CD4-positive, alpha-beta T cell treated with Interferon alpha-2 for 1 hour (primary cell): ENCODE measurements at regions not wholly inside any gene's neighbourhood (a gene's known extent, or its start where the extent isn't known, plus 50 kb on each side); places are given as distances from the start of the nearest gene placed in this dataset.
"Not testable (repeated sequence)": the region's sequence is repeated elsewhere in the genome, so short reads cannot be mapped to it uniquely, and the experiment has no call there.

Source experiments
- DNase-seq, 2 donors: peaks; one replicate each; pipeline ENCODE4 v3.0.0-alpha.2; 2020 to 2022

DNA sequence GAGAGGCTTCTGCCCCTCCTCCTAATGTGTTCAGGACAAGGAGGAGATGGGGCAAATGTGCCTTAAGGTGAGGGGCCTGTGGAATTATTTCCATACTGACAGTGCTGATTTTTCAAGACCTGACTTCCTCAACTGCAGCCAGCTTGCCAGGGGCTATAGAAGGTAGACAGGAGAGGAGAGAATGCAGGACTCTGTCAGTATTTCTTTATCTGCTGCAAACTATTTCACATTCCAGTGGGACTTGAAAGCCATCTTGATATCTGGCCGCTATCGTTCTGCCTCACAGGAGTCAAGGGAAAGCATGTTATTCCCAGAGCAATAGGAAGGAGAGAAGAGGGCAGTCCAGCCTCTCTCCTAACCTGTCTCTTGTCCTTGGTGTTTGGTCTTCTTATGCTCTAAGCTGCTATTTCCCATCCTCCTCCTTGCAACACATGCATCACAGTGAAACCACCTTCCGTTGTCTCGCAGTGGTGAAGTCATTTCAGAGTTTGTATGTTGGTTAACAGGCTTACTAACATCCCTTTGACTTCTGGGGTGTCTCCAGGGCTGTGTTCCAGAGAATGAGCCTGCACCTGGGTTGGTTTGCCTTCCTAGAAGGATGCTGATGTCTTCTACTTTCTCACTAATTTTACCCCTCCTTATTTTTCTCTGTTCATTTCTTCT is 95.1 kb upstream of the MRPS22 start:
- no peak for DNase-seq

DNA sequence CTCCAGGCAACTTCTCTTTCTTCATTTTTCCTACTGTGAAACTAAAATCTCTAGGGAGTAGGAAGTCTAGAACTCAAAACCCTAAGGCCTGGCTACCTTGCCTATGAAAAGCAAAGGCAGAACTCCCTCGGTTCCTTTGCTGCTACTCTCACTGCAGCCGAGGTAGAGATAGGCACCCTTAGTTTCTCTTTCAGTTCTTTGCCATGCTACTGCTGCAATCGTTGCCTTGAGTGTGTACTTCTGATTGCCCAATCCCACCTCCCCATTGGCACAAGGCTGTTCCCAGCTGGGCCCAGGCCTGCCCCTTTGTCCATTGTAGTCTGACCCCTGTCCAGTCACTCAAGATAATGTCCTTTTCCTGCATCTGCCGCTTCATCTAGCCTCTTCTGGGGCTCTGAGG is 92.3 kb upstream of the MRPS22 start:
- no peak for DNase-seq

DNA sequence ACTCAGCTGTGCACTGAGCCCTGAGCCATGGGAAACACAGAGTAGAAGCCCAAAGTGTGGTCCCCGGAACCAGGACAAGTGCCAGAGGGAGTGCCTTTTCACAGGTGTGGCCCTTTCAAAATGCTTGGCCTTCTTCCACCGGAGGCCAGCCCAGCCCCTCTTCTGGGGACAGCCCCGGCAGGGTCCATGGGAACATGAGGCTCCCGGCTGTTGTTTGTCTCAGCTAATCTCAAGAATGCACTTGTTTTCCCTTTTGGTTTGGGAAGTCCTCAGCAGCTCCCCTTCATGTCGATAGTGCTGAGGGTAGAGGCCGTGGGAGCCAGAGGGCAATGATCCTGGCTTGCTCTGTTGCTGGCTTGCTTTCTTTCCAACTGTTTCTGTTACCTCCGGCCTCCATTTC is 91.1 kb upstream of the MRPS22 start:
- no peak for DNase-seq

DNA sequence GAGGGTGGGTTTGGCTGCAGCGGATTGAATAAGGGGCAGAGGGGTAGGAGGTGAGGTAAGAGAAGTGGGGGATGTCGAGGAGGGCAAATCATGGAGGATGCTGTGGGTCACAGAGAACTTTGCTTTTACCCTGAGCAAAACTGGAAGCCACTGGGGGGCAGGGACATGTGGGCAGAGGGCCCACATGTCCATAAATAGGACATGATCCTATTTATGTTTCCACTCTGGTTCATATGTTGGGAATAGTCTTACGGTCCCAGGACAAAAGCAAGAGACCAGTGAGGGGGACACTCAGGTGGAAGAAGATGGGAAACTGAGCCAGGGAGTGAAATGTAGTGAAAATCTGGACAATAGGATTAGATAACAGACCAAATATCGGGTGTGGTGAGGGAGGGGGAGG is 85.5 kb upstream of the MRPS22 start:
- no peak for DNase-seq

DNA sequence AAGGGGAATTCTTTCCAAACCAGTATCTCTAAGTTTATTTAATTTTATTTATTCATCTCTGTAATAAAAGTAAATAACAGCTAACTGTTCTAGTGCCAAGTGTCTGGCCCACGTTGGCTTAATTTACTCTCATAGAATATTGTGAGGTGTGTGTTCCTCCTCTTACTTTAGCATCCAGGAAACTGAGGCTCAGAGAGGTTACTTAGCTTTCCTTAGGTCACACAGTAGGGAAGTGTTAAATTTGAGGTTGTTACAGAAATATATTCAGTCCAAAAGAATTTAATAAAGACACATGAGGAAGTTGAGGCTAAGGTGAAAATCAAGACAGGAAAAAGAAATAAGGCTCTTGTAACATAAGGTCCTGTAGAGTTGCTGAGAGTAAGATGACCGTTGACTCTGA is 84.4 kb upstream of the MRPS22 start:
- no peak for DNase-seq

DNA sequence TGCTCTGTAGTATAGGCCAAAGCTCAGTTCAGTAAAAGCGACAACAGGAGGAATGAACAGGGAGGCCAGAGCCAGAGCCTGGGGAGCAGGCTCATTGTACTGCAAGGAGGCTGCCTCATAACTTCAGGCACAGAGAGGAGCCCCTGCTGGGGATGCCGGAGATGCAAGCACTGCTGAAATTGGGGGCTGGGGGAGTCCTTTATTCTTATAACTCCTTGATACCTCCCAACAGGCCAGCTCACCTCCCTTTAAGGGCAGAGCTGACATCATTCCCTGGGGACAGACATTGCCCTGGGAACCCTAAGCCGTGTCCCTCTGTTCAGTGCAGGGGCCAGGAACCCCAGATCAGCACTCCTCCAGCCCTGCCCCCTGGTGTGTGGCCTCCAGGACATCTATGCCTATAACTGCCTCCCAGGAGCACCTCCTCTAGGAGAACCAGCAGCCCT is 83.8 kb upstream of the MRPS22 start:
- no peak for DNase-seq

DNA sequence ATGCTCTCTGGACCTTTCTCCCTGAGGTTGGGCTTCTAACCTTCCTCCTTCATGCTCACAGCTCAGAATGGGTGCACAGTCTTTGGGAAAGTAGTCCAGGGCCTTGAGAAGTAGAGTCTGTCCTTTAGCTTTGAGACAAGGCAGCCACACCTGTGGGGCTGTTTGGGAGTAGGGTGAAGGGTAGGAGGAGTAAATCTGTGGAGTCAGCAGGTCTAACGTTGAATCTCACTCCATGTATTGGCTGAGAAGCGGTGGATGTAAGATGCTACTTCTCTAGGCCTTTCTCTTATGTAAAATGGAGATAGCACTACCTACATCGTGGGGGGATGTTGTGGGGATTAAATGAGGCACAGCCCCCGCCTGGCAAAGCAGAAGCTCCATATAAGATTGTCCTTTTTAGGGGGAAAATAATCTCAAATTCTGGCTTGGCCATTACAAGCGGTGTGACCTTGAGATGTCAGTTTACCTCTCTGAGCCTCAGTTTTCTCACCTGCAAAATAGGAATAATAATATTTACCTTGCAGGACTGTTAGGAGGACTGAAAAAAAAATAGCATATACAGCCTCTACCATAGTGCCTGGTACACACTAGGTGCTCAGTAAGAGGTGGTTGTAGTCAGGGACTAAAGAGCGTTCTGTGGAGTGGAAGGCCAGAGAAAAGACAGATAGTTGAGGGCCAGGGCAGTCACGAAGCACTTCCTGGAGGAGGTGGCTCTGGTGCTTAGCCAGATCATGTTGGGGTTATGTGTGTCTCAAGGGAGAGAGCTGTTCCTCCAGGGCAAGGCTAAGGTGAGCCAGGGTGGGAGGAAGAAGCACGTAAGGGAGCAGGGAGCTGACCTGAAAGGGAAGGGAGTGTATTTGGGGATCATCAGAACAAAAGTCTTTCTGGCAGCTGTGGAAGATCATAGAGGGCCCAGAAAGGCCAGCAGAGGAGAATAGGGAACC is 82.8 kb upstream of the MRPS22 start:
- DNase-seq, result no peak

DNA sequence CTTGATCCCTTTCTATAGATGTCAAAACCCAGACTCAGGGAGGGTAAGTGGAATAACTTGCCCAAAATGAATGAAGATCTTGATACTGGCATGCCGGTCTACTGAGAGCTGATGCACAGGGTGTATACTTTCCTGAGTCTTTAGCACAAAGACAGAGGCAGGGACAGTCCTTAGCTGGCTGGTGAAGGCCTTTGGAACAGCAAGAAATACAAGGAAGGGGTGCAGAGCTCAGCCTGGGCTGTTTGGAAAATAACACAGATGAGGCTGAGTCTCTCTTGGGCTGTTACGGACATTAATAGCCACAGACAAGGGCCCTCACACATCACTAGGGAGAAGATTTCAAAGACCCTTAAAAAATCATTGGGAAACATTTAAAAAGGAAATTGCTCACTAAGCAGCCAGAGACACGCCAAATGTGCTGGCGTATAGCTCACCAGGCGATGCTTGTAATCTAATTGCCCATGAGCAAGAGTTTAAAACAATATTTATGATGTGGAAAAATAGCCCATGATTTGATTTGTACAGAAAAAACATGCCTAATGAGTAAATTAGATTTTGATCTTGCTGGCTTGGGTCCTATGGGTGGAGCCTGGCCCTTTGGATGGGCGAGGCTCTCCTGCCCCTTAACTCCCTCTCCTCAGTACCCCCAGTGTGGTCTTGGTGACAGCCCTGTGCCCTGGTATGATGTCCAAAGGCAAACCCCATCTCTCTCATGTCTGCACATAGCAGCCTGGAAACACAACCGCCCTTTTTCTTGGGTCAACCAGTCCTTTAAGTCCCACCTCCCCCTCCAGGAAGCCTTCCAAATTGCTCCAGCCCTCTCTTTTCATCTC is 81.8 kb upstream of the MRPS22 start:
- DNase-seq, result no peak

DNA sequence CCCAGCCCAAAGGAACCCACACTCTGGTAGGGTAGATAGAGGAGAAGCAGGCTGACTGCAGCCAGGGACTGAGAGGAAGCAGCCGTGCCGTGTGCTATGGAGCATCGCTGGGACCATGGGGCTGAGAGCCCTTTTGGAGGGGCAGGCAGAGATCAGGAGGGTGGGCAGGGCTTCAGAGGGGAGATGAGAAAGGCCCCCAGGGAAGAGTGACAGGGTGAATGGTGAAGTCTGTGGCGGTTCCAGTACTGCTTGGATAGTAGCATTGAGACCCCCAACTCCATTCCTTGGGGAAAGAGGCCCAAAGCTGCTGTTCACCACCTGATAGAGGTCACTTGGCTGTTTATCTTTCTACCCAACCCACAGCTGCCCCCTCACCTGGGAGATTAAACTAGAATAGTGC is 80.0 kb upstream of the MRPS22 start:
- no peak for DNase-seq

DNA sequence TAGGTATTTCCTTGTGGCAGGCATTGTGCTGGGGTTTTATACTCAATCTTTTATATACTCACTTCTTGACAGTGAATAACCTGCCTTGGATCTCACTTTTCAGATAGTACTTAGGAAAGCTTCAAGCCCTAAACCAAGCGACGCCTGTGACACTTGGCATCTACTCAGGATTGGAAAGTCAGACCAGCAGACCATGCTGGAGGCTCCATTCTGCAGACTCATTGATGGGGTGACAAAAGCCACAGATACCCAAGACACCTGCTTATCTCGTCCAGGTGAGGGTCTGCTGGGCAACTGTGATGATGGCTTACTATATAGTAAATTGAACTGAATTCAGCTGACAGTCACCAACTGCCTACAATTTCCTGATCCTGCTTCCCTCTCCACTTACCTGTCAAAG is 79.4 kb upstream of the MRPS22 start:
- DNase-seq, result no peak

DNA sequence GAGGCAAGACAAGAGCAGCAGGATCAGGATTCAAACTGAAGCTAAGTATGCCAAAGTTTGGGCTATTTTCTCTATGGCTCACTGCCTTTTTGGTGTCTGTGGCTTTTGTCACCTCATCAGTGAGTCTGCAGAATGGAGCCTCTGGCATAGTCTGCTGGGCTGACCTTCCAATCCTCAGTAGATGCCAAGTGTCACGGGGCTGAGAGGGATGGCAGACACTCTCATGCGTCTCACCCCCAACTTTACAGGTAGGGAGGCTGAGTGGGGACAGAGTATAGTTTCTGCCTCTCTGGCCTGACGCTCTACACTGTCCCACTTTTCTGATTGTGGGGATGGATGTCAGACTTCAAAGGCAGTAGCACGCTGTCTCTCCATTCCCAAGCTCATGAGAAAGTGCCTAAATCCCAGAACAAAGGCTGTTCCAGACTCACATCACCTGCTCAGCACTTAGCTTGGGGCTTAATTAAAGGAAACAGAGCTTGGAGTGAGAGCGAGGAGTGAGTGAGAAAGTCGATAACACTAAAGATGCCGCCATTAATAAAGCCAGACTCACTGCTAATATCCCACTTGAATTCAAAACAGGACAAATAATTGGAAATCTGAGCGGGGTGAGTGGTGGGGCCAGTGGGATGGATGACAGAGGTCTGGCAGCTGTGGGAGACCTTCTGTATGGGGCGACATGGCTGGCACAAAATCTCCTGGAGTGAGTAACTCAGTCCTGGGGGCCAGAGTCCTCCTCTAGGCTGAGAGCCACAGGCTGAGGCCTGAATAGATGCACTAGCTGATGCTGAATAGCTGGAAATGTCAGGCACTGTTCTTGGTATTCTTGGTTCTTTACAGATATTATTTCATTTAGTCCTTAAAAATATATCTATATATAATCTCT is 78.4 kb upstream of the MRPS22 start:
- no peak for DNase-seq

DNA sequence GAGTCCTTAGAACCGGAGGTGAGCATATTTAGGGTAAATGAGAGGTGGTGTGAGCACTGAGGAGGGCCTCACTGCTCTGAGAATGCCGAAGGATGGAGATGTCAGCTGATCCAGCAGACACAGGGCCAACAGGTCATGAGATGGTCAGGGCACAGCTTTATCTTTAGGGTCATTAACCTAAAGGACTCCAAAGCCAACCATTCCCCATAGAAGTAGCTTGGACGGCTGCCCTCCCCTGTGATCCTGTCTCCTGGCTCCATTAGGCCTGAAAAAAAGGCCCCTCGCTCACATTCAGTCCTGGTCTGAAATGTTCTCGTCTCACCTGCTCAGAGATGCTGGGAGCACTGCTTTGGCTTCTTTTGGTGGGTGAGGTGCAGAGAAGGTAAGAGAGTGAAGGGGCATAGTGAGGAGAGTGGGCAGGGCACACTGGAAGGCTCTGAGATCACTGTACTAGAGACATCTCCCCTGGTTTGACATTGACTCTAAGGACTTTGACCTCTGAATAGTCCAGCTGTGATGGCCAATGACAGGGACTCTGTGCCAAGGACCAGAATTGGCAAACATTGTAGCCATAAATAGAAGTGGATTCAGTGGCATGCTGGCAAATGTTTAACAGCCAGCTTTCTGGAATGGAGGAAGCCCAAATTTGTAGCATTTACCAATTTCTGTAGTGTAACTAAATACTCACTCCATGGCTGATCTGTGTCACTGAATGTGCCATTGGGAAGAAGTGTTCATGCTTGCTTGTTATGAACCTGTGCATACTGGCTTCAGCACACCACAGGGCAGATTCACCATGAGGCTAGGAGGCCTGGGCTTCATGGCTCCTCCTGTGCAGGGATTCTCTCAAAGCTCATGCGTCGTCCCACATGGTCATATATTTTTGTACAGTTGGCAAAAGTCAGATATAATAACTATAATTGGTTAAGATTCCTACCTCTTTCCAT is 76.2 kb upstream of the MRPS22 start:
- DNase-seq, result no peak

DNA sequence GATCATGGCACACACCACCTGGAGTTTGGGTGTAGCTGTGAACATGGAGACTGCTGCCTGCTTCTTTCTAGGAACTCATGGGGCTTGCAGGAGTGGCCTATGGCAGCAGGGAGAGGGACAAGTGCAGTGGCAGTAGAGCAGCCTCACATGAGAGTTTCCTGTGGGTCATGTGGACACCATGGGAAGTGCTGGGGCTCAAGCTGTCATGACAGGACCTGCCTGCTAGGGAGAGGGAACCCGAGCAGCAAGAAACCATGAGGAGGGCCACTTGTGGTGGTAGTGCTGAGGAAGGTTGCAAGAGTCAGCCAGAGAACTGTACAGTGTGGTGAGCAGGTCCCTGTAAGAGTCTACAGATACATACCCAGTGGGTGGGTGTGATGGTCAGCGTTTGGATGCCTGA is 73.8 kb upstream of the MRPS22 start:
- DNase-seq, result no peak

DNA sequence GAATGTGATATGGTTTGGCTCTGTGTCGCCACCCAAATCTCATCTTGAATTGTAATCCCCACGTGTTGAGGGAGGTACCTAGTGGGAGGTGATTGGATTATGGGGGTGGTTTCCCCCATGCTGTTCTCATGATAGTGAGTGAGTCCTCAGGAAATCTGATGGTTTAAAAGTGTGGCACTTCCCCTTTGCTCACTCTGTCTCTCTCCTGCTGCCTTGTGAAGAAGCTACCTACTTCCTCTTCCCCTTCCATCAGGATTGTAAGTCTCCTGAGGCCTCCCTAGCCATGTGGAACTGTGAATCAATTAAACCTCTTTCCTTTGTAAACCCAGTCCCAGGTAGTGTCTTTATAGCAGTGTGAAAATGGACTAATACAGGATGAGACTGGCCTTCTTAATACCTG is 73.2 kb upstream of the MRPS22 start:
- not testable (repeated sequence) for DNase-seq

DNA sequence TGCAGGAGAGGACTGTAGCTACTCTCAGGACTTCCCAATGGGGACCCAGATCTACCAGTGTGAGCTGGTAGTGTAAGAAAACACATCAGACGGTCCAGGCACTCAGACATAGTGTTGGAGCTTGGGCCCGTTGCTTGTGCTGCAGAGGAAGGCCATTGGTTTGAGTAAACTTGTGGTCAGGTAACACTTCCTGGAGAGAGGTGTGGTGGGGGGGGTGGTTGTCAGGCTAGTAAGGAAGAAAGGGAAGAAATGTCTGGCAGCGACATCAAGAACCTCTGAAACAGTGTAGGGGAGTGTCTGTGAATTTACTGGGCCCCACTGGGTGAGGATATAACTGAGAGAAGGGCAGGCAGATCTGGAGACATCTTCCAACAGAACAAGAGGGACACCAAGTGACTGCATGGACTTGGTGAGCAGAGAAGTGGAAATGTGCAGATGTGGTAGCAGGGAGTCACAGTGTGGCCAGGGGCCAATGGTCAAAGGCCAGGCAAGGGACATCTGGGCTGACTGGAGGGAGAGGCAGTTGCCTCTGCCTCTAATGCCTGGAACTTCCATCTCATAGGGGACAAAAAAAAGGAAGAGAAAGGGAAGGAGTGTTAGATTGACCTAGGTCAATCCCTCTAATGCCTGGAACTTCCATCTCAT is 63.7 kb upstream of the MRPS22 start:
- no peak for DNase-seq

DNA sequence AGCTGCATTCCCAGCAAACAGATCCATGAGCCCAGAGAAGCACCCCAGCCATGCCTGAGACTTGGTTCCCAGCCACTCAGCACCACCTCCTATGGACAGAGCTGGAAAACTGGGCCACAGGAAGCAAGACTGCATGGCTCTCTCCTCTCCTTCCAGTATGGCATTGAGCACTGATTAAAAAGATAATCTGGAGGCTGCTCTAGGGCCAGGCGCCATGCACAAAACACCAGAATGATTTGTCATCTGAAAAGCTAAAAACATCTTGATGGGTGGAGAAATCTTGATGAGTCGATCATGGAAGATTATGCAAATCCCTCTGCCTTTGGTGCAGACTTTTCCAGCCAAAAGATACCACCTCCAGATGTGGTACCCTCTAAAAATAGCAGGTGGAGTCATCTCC is 62.7 kb upstream of the MRPS22 start:
- DNase-seq, result no peak

DNA sequence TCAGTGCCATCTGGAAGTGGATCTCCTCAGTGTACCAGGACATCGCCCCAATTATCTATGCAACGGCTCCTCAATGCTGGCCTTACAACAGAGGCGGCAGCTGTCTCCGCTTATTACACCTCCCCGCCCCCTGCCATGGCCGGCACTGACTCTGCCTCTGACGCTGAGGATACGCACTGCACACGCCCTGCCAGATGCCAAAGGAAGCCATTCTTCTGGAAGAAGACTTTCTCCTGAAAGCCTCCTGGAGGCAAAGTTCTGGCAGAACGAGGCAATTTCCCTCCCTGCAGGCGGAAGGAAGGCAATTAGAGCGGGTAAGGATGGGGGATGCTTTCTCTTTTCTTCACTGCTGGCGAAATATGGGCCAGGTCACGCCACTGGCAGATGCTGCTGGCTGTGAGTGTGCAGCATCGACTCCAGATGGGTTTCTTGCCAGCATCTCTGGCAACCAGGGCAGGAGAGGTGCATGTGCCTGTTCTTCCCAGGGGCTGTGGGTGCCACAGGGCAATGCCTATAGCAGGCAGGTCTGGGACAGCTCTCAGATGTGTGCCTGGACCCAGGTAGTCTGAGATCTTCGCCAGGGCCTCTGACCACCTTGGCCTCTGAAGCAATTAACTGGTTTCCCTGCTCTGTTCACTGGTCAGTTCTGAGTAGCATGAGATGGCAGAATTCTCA is 62.2 kb upstream of the MRPS22 start:
- no peak for DNase-seq

DNA sequence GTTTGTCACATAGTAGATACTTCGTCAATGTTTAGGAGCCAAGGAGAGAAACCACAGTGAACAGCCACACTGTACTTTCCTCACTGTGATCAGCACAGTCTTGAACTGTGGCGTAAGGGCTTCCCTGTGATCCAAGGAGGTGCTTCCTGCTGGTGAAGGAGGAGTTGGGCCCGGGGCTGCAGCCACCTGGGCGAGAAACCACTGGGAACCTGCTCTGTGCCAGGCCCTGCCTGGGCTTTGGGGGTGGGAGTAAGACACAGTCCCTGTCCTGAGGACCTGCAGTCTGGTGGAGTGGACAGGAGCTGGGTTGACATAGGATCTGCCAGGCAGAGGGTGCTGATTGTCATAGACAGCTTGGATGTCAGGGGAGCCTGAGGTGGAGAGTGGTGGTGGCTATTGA is 60.5 kb upstream of the MRPS22 start:
- DNase-seq, result no peak

DNA sequence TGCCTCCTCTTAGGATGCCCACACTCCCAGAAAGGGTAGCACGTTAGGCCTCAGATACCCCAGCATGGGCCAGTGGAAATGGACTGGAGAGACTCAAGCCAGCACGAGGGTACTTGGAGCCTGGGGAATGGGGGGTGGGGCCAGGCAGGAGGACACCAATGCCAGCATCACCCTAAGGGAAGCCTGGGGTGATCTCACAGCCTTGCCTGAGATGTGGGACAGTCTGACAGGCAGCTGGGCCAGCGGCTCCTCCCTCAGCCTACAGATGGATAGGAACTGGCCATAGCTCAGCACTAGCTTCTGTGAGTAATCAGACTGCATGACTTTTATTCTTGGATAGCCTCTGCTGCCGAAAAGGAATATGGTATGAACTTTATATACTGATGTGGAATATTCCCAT is 59.6 kb upstream of the MRPS22 start:
- no peak for DNase-seq

DNA sequence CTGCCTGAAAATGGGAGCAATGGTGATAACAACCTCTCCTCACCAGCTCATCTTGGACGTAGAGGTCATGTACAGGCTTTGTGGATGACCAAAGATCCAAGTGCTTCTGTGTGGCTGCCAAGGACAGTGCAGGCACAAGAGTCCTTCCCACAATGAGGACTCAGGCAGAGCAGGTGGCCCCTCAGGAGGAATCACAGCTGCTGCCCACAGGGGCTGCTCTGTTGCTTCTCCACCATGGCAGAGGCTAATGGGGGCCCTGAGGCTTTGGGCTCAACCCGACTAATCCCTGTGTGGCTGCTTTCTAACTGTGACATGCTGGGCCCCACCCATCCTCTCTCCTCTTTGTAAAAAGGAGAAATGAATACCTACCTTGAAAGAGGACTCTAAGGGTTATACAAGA is 58.1 kb upstream of the MRPS22 start:
- DNase-seq, result no peak
